GM19397 (cell line): ENCODE measurements at regions not wholly inside any gene's neighbourhood (a gene's known extent, or its start where the extent isn't known, plus 50 kb on each side); places are given as distances from the start of the nearest gene placed in this dataset.
"Not testable (repeated sequence)": the region's sequence is repeated elsewhere in the genome, so short reads cannot be mapped to it uniquely, and the experiment has no call there.

Experiments
- ATAC-seq: cut with Tn5 transposase; IDR thresholded peaks from one replicate; pipeline ENCODE4 v1.9.1; 2021; ENCODE audit warnings: mild to moderate bottlenecking, moderate library complexity; ENCODE audit not compliant: unreplicated experiment

DNA sequence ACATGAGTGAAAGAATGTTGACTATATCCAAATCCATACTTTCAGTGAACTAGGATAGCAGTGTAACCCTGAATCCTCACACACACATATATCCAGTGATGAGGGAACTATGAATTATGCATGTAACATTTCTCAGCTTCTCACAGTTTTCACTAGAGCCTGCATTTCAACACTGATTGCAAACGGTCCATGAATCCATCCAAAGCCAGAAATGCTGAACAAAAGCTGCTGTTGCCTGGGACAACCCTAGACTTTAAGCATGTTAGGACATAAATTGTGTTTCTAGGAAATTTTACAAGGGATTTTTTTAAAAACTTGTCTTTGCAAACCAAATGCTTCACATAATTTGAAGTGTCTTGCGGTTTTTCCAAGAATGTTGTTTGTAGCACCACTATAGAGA, 2010.0 kb upstream of the WWC1 start:
- ATAC-seq: no peak

DNA sequence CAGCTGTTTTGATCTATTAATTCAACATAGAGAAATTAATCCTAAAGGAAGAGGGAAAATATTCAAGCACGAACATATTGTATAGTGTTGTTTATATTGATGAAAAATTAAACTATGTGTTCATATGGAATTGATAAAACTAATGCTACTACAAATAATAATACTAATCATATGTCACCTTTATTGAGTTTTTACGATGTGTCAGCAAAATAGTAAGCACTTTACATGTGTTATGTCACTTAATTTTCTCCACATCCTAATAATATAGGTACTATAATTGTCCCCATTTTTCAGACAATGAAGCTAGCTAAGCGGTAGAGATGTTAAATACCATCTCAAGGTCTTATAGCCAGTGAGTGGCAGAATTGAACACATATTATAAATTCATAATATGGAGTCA, 2008.5 kb upstream of the WWC1 start:
- ATAC-seq: no peak

DNA sequence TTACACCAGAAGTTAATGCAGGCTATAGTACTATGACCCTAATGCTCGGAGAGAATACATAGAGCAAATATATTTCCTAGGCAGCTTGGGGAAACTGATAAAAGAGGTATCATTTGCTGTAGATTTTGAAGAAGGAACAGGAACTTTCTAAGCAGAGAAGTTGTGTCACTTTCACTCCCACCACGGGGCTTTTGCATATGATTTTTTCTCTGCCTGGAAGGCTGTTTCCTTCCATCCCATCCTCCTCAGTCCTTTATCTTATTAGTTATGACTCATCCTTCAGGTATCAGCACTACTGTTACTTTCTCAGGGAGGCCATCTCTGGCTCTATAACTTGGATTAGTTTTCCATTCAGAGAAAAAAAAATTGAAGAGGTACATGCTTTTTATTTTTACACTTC, 2006.1 kb upstream of the WWC1 start:
- no peak for ATAC-seq

DNA sequence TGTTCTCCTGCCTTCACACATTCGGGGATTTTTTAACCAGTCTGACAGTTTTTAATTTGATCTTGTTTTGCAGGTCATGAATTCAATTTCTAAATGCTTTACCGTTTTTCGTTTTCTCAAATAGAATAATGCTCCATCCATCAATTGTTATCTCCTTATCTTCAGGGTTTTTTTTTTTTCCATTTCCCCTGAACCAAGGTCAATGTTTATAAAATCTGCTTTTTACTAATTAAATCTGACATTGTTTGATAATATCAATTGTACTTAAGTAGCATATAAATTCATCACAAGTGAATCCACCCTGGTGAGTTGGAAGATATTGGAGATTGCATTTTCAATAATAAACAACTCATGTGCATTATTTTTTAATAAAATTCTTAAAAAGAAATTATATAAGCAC, 2004.6 kb upstream of the WWC1 start:
- no peak for ATAC-seq

DNA sequence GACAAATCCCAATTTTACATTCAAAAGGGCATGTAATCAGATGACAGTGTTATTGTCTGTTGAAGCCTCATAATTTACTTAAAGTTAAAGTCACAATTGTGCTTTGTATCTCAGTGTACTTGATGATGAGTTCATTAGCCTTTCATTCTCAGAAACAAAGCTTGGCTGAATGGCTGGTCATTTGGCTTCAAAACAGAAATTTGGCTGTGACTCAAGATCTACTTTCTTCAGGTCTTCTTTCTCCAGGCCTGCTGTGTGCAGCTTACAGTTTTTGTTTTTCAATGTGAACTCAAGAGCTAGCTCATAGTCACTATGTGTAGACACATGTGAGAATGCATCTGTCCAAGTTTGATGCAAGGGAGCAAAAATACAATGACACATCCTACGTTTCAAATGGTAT, 2003.6 kb upstream of the WWC1 start:
- no peak for ATAC-seq

DNA sequence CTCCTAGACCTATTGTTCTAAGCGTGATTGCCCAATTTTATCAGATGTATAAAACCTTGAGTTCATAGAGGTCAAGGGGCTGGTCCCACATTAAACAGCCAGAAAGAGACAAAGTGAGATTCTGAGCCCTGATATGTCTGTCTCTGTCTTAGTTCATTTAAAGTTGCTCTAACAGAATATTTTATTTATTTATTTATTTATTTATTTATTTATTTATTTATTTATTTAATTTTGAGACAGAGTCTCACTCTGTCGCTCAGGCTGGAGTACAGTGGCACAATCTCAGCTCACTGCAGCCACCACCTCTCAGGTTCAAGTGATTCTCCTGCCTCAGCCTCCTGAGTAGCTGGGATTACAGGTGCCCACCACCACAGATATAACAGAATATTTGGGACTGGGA, 1999.6 kb upstream of the WWC1 start:
- ATAC-seq: not testable (repeated sequence)

DNA sequence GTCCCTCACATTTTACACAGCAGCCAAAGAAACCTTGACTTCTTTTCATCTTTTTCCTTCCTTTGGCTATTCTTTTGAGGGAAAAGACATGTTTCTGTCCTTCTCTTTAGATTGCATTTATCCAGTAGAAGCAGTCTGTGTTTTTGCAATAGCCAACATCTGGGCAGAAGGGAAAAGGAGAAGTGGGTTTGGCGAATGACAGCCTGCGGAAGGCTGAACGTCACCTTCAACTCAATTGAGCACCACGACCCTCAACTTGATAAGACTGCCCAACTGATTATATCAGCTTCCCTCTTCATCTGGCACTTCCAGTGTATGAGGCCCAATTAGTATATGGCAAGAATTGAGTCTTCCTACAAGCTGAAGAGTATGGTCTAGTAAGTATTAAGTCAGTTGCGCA, 1997.6 kb upstream of the WWC1 start:
- ATAC-seq: no peak

DNA sequence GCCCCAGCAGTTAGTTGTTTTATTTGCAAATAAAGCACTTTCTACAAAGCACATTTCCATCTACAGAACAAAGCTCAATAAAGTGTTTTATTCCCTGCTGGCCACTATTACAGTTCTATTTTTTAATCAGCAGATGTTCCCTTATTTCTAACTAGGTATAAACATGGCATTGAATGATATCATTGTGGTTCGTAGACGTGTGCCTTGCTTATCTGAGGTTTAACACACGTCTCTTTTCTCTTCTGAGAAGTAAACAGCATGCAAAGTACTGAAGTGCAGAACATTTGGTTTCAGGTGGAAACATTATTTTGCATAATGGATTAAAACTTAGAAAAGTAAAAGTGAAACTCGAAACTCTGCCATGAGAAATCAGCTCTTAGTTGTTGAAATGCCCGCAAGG, 1989.3 kb upstream of the WWC1 start:
- ATAC-seq: no peak

DNA sequence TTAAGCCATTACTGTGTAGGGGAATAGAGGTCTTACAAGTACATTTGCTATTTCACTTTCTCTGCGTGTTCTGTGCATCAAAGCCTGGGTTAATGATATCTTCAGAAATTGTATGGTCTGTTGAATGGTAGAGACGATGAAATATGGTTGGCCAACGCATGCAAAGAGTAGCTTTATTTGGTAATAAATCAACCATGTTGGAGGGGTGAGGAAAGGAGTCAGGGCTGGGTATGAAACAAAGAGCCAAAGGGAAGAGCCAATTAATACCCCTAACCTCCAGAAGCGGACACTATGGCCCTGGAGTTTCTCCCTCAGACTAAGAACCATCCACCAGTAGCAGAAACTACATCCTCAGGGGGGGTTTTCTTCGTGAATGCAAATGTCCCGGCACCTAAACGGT, 1974.0 kb upstream of the WWC1 start:
- no peak for ATAC-seq

DNA sequence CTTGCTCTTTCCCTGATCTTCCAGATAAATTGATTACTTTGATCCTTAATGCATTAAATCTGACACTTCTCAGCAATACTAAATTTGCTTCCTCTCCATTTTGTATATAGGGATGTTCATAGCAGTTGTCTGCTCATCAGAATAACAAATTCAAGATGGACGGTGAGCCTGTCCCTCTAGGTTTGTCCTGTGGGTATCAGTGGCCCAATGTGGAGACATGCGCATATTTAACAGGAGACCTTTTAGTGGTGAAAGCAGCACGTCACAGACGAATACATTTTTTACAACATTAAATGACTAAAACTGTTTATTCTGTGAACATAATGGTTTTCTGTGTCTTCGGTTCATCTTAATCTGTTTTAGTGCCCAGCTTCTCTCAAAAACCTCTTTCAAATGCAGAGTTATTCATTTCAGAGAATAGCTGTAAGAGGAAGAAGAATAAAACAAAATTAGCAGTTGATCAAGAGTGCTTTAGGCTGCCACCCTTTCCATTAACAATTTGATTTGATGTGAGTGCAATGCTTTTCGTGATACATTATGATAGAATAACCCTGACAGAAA, 1970.4 kb upstream of the WWC1 start:
- ATAC-seq: no peak

DNA sequence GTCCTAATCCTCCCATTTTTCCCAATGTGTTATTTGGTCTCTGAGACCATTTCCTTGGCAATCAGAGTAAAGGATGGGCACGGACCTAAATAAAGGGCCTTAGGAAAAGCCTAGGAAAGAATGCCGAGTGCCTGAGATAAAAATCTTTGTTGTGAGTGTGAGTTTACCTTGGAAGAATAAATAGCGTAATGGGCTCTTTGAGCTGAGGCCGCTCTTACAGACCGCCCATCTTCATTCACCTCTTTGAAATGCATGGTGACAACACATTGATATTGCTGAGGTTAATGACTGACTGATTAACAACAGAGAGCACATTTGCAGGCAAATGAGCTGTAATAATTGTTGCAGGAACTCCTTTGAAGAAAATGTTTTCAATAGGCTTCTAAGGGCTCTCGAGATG, 1967.1 kb upstream of the WWC1 start:
- ATAC-seq: no peak

DNA sequence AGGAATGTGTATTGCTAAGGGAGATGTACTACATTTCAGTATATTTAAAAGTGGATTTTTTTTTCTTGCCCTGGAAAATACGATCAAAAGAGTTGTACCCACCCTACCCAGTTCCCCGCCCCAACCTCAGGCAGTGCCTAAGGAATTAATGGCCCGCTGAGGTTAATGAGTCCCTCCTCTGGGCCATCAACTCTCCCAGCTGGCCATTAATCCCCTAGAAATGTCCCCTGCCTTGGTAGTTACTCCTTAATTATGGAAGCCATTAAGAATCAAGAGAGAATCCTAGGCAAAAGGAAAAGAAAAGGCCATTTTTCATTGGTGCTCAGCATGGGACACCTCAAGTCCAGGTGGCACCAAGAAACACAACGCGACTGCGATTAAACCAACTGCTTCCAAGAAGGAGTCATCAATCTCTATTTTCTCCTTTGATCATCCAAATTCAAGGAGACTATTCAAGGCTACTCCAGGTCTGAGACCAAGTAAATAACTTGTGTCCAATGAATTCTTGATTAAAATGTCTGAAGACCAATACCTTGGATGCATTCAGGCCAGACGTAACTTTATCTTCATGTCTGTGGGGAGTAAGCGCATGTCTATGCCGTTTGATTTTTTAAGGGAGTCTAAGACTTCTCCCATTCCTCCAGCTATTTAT, 1962.2 kb upstream of the WWC1 start:
- no peak for ATAC-seq

DNA sequence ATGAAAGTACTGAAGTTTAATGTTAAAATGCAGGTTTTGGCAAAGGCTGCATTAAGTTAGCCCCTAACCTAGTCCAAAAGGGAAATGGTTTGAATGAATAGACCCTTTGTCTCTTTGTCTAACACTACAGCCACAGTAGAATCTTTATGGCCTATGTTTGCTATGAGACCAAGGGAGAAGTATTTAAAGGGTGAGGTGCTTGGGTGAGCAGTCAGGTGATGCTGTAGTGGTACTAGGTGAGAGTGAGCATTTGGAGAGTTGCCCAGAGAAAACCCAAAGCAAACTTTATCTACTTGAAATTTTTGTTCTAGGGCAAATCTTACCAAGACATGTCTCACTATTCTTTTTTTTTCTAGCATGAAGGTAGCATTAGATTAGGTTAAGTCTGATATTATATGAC, 1961.4 kb upstream of the WWC1 start:
- no peak for ATAC-seq

DNA sequence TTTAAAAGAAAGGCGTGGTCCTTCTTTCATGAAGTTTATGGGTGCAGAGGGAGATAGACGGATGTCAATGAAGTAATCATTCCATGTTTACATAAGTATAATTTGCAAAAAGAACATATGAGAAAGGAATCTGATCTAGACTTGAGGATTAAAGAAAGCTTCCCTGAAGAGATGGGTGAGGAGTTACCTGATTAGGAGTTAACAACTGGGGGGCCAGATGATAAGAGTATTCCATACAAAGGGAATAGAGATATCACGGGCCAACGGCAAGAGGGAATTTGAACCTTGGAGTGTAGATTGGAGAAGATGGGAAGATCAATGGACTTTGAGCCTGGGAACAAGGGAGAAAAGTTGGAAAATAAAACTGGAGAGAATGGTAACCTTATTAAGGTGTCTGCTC, 1959.9 kb upstream of the WWC1 start:
- no peak for ATAC-seq

DNA sequence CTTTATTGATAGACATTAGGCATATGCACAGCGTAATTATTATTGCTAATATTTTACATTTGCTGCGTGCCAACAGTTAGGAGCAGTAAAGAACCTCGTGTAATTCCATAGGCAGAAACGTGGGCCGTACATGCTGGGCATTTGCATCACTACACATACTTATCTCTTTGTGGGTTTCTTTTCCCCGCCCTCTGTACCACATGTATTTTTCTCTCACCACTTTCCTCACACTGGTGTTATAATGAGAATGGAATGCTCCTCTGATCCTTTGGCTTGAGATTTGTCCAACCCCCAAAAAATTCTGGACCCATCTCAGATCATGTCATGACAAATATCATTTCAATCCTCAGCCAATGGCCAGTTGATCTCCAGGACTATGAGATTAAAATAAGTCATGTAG, 1952.6 kb upstream of the WWC1 start:
- ATAC-seq: no peak

DNA sequence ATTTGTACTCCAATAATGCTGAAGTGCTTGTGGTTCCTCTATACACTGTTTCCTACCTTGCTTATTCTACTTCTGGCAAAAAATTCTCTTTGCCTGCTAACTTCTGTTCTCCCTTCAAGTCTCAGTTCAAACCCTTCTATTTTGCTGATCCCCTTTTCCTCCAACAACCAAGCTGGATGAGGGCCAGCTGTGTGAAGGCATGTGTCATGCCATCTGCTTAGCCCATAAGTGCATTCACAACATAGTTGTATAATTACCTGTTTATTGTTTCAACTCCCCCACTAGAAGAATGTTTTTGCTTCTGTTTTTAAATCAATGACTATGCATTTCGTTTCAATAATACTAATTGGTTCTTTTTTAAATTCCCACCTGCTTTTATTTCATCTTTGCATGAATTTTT, 1951.4 kb upstream of the WWC1 start:
- ATAC-seq: no peak

DNA sequence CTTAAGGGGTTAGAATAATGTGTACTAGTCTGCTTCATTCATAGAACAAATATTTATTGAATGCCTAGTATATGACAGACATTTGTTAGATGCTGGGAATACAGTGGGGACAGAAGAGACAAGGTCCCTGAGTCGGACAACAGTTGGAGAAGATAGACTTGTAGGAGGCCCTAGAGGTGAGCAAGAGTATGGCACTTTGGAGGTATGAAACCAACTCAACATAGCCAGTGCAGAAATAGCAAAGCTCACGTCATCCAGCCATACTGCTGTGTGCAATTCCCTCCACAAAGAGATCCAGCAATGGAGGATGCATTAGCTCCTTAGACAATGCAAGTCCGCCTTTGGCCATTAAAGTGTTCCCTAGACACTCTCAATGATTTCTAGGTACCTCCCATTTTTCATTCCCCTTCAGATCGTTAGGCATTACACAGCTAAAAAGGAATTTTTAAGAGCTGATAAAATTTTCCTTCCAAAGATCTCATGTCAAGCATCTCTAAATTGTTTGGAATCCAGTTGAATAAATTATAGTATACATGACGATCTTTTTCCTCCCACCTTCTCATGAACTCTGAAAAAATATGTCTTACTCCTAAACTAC, 1949.6 kb upstream of the WWC1 start:
- no peak for ATAC-seq

DNA sequence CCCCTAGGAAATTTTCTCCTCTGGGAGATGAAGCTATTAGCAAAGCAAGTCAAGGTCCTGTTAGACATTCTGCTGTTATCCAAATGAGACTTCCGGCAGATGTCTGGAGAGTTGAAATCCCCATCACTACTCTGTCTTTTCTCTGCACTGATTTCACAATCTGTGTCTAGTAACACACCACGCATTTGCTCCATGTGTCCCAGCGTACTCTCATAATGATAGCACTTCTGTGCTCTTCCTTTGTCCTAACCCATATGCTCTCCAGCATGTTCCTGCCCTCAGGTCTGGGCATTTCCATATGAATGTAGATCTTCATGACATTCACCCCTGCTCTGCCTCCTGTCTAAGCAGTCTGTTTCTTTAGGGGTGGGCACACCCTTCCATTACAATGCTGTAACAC, 1949.0 kb upstream of the WWC1 start:
- ATAC-seq: no peak

DNA sequence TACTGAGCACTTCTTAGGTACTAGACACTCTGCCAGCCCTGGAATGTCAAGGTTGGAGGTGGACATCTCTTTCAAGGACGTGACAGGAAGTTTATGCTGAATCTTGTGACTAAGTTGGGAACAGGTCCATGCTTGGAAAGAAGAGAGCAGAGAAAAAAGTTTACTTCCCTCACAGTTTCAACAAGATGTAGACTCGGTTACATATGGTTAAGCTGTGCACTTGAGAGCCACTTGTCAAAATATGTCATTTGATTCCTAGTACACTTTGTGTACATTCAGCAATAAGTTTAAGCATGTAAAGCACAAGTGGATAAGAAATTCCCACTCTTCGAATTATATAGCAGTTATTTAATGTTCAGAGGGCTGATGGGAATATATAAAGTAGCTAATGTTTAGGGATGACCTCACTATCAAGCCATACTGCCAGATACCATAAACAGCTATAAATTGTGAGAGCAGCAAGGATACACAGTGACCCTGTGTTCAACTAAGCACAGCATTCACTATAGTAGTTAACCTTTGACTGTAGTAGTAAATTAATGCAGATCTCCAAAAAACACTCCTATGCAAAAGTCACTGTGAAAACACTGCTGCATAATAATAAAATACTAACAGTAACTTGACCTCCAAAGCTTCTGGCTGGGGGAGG, 1944.6 kb upstream of the WWC1 start:
- no peak for ATAC-seq

DNA sequence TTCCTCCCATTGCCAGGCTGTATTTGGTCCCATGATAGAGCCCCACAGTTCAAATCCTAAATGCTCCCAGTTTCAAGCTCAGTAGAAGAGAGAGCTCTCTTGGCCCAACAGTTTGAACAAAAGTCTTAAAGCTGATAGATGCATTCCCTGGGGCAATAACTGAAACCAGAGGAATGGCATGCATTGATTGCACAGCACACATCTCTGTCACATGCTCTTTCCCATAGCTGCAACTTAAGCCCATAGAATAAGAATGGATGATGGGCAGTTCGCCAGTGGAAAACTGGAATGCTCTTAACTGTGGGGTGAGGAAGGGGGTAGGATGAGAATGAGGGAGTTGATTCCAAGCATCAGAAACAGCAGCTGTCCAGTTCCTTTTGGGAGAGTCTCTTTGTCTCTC, 1942.4 kb upstream of the WWC1 start:
- no peak for ATAC-seq

DNA sequence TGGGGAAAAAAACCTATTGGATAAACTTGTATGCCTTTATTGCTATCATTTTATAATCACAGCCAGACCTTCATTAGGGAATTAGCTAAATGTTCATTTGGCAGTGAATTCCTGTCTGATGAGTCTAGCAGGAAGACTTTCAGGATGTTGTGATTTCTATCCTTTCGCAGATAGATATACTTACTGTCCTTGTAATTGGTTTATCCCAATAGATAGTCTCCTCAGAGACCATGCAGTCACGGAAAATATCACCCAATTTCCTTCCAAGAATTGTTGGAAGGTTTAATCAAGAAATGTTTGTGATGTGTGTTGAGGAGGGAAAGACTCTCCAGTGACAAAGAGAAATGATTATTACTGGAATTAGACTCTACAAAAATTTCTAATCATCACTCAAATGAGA, 1937.9 kb upstream of the WWC1 start:
- ATAC-seq: no peak

DNA sequence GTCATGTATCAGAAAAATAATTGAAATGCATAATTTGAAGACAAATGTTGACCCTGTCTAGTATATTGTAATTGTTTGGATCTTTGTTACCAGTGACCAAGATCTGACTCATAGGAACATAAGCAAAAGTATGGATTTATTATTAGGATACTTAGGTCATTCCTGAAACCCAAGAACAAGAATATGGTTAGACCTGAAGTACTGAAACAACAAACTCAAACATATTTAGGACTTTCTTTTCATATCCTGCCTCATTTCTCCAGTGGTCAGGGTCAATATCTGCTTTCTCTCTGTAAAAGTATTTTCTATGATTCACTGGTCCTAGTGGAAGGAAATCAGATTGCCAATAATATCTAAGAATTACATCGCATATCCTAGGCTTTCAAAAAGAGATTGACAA, 1937.1 kb upstream of the WWC1 start:
- ATAC-seq: no peak
